ENCODE measurements at regions not wholly inside any gene's neighbourhood (a gene's known extent, or its start where the extent isn't known, plus 50 kb on each side); places are given as distances from the start of the nearest gene placed in this dataset.

GRCh38 chr11:69398529-69399492, 82.7 kb upstream of the LINC01488 start:
- TF ChIP-seq POLR2AphosphoS5 (IDR thresholded peaks at IDR 0.05; ENCODE audit: low read depth, low read length) (no peak), POLR2A (IDR thresholded peaks at IDR 0.05; ENCODE audit: low read depth, low read length) (no peak), SPI1 (IDR thresholded peaks at IDR 0.05; ENCODE audit: low read depth, low read length) (no peak), TAF1 (IDR thresholded peaks at IDR 0.05; ENCODE audit: low read depth, low read length) (no peak)

Data from GM12891 (cell line).